GM12878 (cell line): ENCODE measurements at regions not wholly inside any gene's neighbourhood (a gene's known extent, or its start where the extent isn't known, plus 50 kb on each side); places are given as distances from the start of the nearest gene placed in this dataset.

Experiments
- ATAC-seq: fragments of 200-7000 bp; cut with Tn5 transposase; 3 replicates; pipeline ENCODE4 v1.9.1; 2020; ENCODE audit warnings: mild to moderate bottlenecking, moderate library complexity
- BruUV-seq: library from RNA; stranded (reverse); fragments of 400-500 nt; replicated peaks from 2 replicates; lab custom pipeline; 2021; lab: Mats Ljungman, UMichigan
- CTCF ChIA-PET: fragments of 300-600 bp; sonication (Branson Sonifier 250); formaldehyde crosslinking; extraction: SDS; loops from one replicate; lab custom pipeline; 2021; ENCODE audit warnings: inconsistent platforms; lab: Yijun Ruan, JAX
- POLR2A ChIA-PET: fragments of 350-600 bp; formaldehyde crosslinking; extraction: SDS; loops from one replicate; lab custom pipeline; 2021; ENCODE audit warnings: inconsistent platforms; lab: Charles Lee
- RAD21 ChIA-PET: fragments of 300-600 bp; sonication (Branson Sonifier 250); formaldehyde crosslinking; loops from one replicate; lab custom pipeline; 2023; ENCODE audit warnings: antibody characterized with exemption; ENCODE audit not compliant: unreplicated experiment; lab: Charles Lee
- SMC1A ChIA-PET: fragments of 300-600 bp; sonication (Branson Sonifier 250); formaldehyde crosslinking; loops from one replicate; lab custom pipeline; 2023; ENCODE audit not compliant: unreplicated experiment, uncharacterized antibody; lab: Charles Lee
- DNase-seq: peaks from one replicate; pipeline ENCODE4 v3.0.0-alpha.2; 2011; ENCODE audit warnings: low read depth, low spot score
- FAIRE-seq: peaks from 3 replicates; lab custom pipeline; 2011; peaks lifted over from hg19 to GRCh38; lab: Jason Lieb, UNC
- H2AFZ ChIP-seq: 2 replicates; pipeline ENCODE4 v1.6.0; 2011; ENCODE audit warnings: low read depth, low read length, control low read depth; ENCODE audit not compliant: control insufficient read depth
- H3K27ac ChIP-seq: 2 replicates; pipeline ENCODE4 v1.5.1; 2011; ENCODE audit warnings: control low read depth; ENCODE audit not compliant: control insufficient read depth, insufficient read depth
- H3K27me3 ChIP-seq, 2 experiments: replicated peaks in 1 of 2; 2 replicates each; pipeline versions ENCODE4 v1.6.0 to v1.6.1; 2011; ENCODE audit warnings: low read length in 1 of 2; ENCODE audit not compliant: control insufficient read depth in 2 of 2, insufficient read depth in 2 of 2
- H3K36me3 ChIP-seq, 2 experiments: 2 replicates each; pipeline ENCODE4 v1.5.1; 2011; ENCODE audit warnings: low read length in 1 of 2; ENCODE audit not compliant: control insufficient read depth in 2 of 2, insufficient read depth in 2 of 2
- H3K4me1 ChIP-seq: 2 replicates; pipeline ENCODE4 v1.6.1; 2011; ENCODE audit warnings: mild to moderate bottlenecking, low read length, moderate library complexity, mixed read lengths; ENCODE audit not compliant: control insufficient read depth, insufficient read depth
- H3K4me2 ChIP-seq: 2 replicates; pipeline ENCODE4 v1.6.0; 2011; ENCODE audit warnings: control low read depth; ENCODE audit not compliant: control insufficient read depth, insufficient read depth
- H3K4me3 ChIP-seq: fragments of 200-600 bp; sonication (generic); 2 replicates; pipeline ENCODE4 v1.5.1; 2016
- H3K79me2 ChIP-seq: 2 replicates; pipeline ENCODE4 v1.6.0; 2011; ENCODE audit warnings: low read length; ENCODE audit not compliant: control insufficient read depth, insufficient read depth
- H3K9ac ChIP-seq: 2 replicates; pipeline ENCODE4 v1.8.0; 2011; ENCODE audit warnings: low read length, control low read depth, mixed read lengths; ENCODE audit not compliant: control insufficient read depth, insufficient read depth
- H3K9me3 ChIP-seq: replicated peaks from 3 replicates; pipeline ENCODE4 v1.5.1; 2011; ENCODE audit warnings: mild to moderate bottlenecking, low read length; ENCODE audit not compliant: control insufficient read depth, insufficient read depth
- H4K20me1 ChIP-seq: 2 replicates; pipeline ENCODE4 v1.6.0; 2011; ENCODE audit not compliant: control insufficient read depth, insufficient read depth
- ASH2L ChIP-seq: fragments of 300-600, 200-600 bp; sonication (generic); IDR thresholded peaks from 2 replicates; pipeline ENCODE4 v1.6.1; 2017; ENCODE audit warnings: low read depth, mild to moderate bottlenecking, borderline replicate concordance
- BCL11A ChIP-seq: IDR thresholded peaks from 2 replicates; pipeline ENCODE4 v1.6.1; 2011; ENCODE audit warnings: low read depth, low read length
- EP300 ChIP-seq, 2 experiments: fragments of 150-350 bp in 1 of 2; IDR thresholded peaks; 2 replicates each; pipeline ENCODE4 v1.6.1; 2011 to 2012; ENCODE audit warnings: low read depth in 2 of 2, low read length in 2 of 2, borderline replicate concordance in 1 of 2, improper control_type of control experiment in 1 of 2, inconsistent platforms in 1 of 2; ENCODE audit not compliant: control insufficient read depth in 1 of 2
- ETV6 ChIP-seq, 2 experiments: fragments of 450-650 bp in 1 of 2; IDR thresholded peaks in 1 of 2; conservative IDR thresholded peaks in 1 of 2; 2 replicates each; pipeline ENCODE4 v1.6.1; 2014; ENCODE audit warnings: antibody characterized with exemption in 1 of 2, borderline replicate concordance in 1 of 2, low read depth in 1 of 2, mild to moderate bottlenecking in 1 of 2, moderate library complexity in 1 of 2
- HDGF ChIP-seq: fragments of 450-650 bp; IDR thresholded peaks from 2 replicates; pipeline ENCODE4 v1.6.1; 2016; ENCODE audit warnings: antibody characterized with exemption
- PAX8 ChIP-seq: fragments of 450-650 bp; IDR thresholded peaks from 2 replicates; pipeline ENCODE4 v1.6.1; 2017; ENCODE audit warnings: mild to moderate bottlenecking, moderate library complexity
- PML ChIP-seq: IDR thresholded peaks from 2 replicates; pipeline ENCODE4 v1.6.1; 2012; ENCODE audit warnings: low read length, inconsistent platforms
- POLR2A ChIP-seq: IDR thresholded peaks from 2 replicates; pipeline ENCODE4 v1.6.1; 2011; ENCODE audit warnings: low read depth, mild to moderate bottlenecking, low read length
- RFX5 ChIP-seq: IDR thresholded peaks from 2 replicates; pipeline ENCODE4 v1.6.1; 2011; ENCODE audit warnings: low read depth, low read length, improper control_type of control experiment
- SREBF2 ChIP-seq: IDR thresholded peaks from 2 replicates; pipeline ENCODE4 v1.6.1; 2012; ENCODE audit warnings: mild to moderate bottlenecking, low read length
- TCF3 ChIP-seq: IDR thresholded peaks from 2 replicates; pipeline ENCODE4 v1.6.1; 2012; ENCODE audit warnings: low read depth, mild to moderate bottlenecking, low read length, borderline replicate concordance; ENCODE audit not compliant: insufficient read depth
- TCF7 ChIP-seq: IDR thresholded peaks from 2 replicates; pipeline ENCODE4 v1.6.1; 2014; ENCODE audit warnings: antibody characterized with exemption, borderline replicate concordance
- ZNF207 ChIP-seq: fragments of 450-650 bp; IDR thresholded peaks from 2 replicates; pipeline ENCODE4 v1.6.1; 2014; ENCODE audit warnings: antibody characterized with exemption, mild to moderate bottlenecking, borderline replicate concordance
- ZNF687 ChIP-seq: fragments of 450-650 bp; IDR thresholded peaks from 2 replicates; pipeline ENCODE4 v1.6.1; 2017; ENCODE audit warnings: mild to moderate bottlenecking, moderate library complexity
- WGBS: methylation state at CpG from one replicate; pipeline ENCODE4 v1.1.6; 2016; ENCODE audit warnings: low lambda C conversion rate; ENCODE audit not compliant: insufficient replicate concordance, insufficient coverage; ENCODE audit errors: missing lambda C conversion rate; 5-methylcytosine and 5-hydroxymethylcytosine counted together
- in situ Hi-C: fragments of 300-500 bp; cut with MboI; formaldehyde crosslinking; loops from 9 replicates; pipeline ENCODE4 v1.14.3; 2018; ENCODE audit warnings: mixed read lengths
- intact Hi-C: fragments of 100-400 bp; cut with micrococcal nuclease; formaldehyde crosslinking; loops from one replicate; pipeline ENCODE4 v1.14.2; 2022; ENCODE audit not compliant: unreplicated experiment
- TF ChIP-seq, protein P1 (sequence below): fragments of 450-650 bp; IDR thresholded peaks from 2 replicates; pipeline ENCODE4 v1.6.1; 2018; ENCODE audit warnings: mild to moderate bottlenecking, low read depth, moderate library complexity; ENCODE audit not compliant: partially characterized antibody
- TF ChIP-seq, protein P2 (sequence below): IDR thresholded peaks from 2 replicates; pipeline ENCODE4 v1.6.1; 2012; ENCODE audit warnings: low read depth, low read length, improper control_type of control experiment
- TF ChIP-seq, protein P3 (sequence below): fragments of 150-350 bp; IDR thresholded peaks from 2 replicates; pipeline ENCODE4 v1.6.1; 2014; ENCODE audit warnings: mild to moderate bottlenecking, low read depth, low read length

DNA sequence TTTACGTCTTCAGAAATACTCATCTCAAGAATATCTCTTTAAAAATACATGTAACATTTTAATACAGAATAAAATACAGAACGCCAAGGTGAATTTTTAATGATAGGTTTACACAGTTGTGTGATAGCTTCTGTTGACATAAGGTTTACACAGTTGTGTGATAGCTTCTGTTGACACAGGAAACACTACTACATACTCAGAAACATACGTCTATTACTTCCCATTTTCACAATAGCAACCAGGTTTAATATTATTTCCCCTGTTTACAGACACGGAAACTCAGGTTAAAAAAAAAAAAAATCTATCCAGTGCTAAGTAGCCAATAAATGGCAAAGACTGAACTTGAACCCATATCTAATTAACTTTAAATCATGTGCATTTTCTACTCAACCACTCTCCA, 571.2 kb downstream of the LIG4 start:
- FAIRE-seq (no peak), ATAC-seq (no peak), DNase-seq (no peak)
- BruUV-seq: no TSS peak
- Histone ChIP-seq H3K27me3 (no peaks in the 10 kb centered on the region), H3K9ac (no peak overlapping the region), H4K20me1 (no peaks in the 10 kb centered on the region), H3K36me3 (no peaks in the 10 kb centered on the region), H2AFZ (no peak overlapping the region), H3K9me3 (no peaks in the 10 kb centered on the region), H3K4me3 (no peak overlapping the region), H3K27ac (no peak overlapping the region), H3K4me2 (no peak overlapping the region), H3K79me2 (no peaks in the 10 kb centered on the region), H3K4me1 (no peaks in the 10 kb centered on the region)
- WGBS: 18% methylated on average over 4 of the region's 4 CpGs
- RAD21 ChIA-PET: no interaction called here
- in situ Hi-C loops: no loop called here
- POLR2A ChIA-PET: no interaction called here
- intact Hi-C loops: no loop called here
- SMC1A ChIA-PET: no interaction called here
- CTCF ChIA-PET: no interaction called here
- TF ChIP-seq ETV6 (conservative IDR thresholded peaks at IDR 0.05 in 1 of 2, IDR thresholded peaks at IDR 0.05 in 1 of 2; ENCODE audit: borderline replicate concordance in 1 of 2, low read depth in 1 of 2) (no peak), ZNF687 (no peak), POLR2A (no peak), BCL11A (no peak), PML (no peak), PAX8 (no peak), EP300 (IDR thresholded peaks at IDR 0.05; ENCODE audit: borderline replicate concordance in 1 of 2, control insufficient read depth in 1 of 2, low read depth in 2 of 2, low read length in 2 of 2) (no peak), ZNF207 (no peak), TCF7 (no peak), HDGF (no peak), ASH2L (no peak), TCF3 (no peak), SREBF2 (no peak), RFX5 (no peak)
- TF ChIP-seq, protein P1, sequence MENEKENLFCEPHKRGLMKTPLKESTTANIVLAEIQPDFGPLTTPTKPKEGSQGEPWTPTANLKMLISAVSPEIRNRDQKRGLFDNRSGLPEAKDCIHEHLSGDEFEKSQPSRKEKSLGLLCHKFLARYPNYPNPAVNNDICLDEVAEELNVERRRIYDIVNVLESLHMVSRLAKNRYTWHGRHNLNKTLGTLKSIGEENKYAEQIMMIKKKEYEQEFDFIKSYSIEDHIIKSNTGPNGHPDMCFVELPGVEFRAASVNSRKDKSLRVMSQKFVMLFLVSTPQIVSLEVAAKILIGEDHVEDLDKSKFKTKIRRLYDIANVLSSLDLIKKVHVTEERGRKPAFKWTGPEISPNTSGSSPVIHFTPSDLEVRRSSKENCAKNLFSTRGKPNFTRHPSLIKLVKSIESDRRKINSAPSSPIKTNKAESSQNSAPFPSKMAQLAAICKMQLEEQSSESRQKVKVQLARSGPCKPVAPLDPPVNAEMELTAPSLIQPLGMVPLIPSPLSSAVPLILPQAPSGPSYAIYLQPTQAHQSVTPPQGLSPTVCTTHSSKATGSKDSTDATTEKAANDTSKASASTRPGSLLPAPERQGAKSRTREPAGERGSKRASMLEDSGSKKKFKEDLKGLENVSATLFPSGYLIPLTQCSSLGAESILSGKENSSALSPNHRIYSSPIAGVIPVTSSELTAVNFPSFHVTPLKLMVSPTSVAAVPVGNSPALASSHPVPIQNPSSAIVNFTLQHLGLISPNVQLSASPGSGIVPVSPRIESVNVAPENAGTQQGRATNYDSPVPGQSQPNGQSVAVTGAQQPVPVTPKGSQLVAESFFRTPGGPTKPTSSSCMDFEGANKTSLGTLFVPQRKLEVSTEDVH: no peak
- TF ChIP-seq, protein P2, sequence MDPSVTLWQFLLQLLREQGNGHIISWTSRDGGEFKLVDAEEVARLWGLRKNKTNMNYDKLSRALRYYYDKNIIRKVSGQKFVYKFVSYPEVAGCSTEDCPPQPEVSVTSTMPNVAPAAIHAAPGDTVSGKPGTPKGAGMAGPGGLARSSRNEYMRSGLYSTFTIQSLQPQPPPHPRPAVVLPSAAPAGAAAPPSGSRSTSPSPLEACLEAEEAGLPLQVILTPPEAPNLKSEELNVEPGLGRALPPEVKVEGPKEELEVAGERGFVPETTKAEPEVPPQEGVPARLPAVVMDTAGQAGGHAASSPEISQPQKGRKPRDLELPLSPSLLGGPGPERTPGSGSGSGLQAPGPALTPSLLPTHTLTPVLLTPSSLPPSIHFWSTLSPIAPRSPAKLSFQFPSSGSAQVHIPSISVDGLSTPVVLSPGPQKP: no peak
- TF ChIP-seq, protein P3, sequence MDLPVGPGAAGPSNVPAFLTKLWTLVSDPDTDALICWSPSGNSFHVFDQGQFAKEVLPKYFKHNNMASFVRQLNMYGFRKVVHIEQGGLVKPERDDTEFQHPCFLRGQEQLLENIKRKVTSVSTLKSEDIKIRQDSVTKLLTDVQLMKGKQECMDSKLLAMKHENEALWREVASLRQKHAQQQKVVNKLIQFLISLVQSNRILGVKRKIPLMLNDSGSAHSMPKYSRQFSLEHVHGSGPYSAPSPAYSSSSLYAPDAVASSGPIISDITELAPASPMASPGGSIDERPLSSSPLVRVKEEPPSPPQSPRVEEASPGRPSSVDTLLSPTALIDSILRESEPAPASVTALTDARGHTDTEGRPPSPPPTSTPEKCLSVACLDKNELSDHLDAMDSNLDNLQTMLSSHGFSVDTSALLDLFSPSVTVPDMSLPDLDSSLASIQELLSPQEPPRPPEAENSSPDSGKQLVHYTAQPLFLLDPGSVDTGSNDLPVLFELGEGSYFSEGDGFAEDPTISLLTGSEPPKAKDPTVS: no peak
